ENCODE measurements at regions not wholly inside any gene's neighbourhood (a gene's known extent, or its start where the extent isn't known, plus 50 kb on each side); places are given as distances from the start of the nearest gene placed in this dataset.

DNA sequence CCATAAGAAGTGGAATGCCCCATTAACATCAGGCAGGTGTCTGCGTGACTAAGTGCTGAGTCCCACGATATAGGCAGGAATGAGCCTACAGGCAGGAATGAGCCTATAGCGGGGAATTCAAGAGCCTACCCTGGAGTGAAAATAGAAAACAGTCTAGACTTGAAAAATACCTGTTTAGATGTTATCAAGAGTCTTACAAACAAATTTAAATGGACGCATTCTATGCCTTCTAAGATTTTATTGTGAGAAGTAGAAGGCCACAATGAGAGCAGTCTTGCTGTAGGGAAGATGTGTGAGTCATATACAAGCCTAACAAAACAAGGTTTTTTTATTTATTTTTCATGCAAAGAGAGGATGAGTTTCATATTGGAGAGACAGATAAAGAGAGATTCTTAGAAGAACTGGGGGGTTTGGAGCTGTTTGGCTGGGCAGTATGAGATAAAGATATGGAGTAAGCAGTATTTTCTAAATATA lies 200.8 kb upstream of the ZC3H12C start:
- peaks cover 0 to 3% of the 10 kb centered on the region in 2 experiments for H3K9me3 ChIP-seq (ENCODE audit: control insufficient read depth in 1 of 2, insufficient read depth in 1 of 2, low read length in 2 of 2)
- H3K4me3 ChIP-seq (ENCODE audit: low read length), result no peak overlapping the region
- ChIA-PET POLR2A (no interaction called here), CTCF (no interaction called here)
- Mint-ChIP-seq H3K36me3 (ENCODE audit: low read depth) (no peaks in the 10 kb centered on the region), H3K9me3 (no peaks in the 10 kb centered on the region), H3K27me3 (peaks cover 14% of the 10 kb centered on the region), H3K4me1 (ENCODE audit: low read depth) (no peaks in the 10 kb centered on the region), H3K4me3 (no peak overlapping the region), H3K27ac (no peak overlapping the region)
- no peak overlapping the region for H3K27ac ChIP-seq (ENCODE audit: low read depth in 1 of 2, low read length in 2 of 2)
- TF ChIP-seq, protein P1, sequence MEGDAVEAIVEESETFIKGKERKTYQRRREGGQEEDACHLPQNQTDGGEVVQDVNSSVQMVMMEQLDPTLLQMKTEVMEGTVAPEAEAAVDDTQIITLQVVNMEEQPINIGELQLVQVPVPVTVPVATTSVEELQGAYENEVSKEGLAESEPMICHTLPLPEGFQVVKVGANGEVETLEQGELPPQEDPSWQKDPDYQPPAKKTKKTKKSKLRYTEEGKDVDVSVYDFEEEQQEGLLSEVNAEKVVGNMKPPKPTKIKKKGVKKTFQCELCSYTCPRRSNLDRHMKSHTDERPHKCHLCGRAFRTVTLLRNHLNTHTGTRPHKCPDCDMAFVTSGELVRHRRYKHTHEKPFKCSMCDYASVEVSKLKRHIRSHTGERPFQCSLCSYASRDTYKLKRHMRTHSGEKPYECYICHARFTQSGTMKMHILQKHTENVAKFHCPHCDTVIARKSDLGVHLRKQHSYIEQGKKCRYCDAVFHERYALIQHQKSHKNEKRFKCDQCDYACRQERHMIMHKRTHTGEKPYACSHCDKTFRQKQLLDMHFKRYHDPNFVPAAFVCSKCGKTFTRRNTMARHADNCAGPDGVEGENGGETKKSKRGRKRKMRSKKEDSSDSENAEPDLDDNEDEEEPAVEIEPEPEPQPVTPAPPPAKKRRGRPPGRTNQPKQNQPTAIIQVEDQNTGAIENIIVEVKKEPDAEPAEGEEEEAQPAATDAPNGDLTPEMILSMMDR (IDR thresholded peaks at IDR 0.05), result no peak
- H3K36me3 ChIP-seq (ENCODE audit: insufficient read depth, low read length), result no peaks in the 10 kb centered on the region
- no peak for ATAC-seq (ENCODE audit: poor library complexity)
- no peaks in the 10 kb centered on the region for H3K4me1 ChIP-seq (ENCODE audit: insufficient read depth, low read length)
- H3K27me3 ChIP-seq (ENCODE audit: control insufficient read depth in 1 of 2, insufficient read depth in 2 of 2, low read length in 2 of 2), result no peaks in the 10 kb centered on the region
- DNase-seq, result no peak
- intact Hi-C loops (cut with DNase I, micrococcal nuclease), result no loop called here

DNA sequence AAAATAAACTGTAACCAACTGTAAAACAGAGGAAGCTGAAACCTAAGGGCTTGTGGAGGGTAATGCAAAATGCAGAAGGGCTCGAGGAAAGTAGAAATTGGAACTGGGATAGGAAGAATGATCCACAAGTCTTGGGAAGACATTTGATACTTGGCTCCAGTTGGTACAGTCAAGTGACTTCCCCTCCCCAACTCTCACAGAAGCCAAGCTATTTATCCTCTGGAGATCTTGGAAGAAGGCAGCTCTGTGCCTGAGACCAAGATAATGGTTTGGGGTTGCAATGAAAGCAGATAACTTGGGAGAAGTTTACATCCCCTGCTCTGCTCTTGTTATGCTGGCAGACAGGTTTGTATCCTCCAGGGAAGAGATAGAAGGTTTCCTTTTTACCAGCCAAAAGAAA lies 198.9 kb upstream of the ZC3H12C start:
- TF ChIP-seq, protein P1 (IDR thresholded peaks at IDR 0.05), result no peak
- Mint-ChIP-seq H3K27ac (no peak overlapping the region), H3K4me3 (no peak overlapping the region), H3K9me3 (peaks cover 1% of the 10 kb centered on the region), H3K36me3 (ENCODE audit: low read depth) (no peaks in the 10 kb centered on the region), H3K4me1 (ENCODE audit: low read depth) (no peaks in the 10 kb centered on the region), H3K27me3 (peaks cover 12% of the 10 kb centered on the region)
- no peak overlapping the region for H3K4me3 ChIP-seq (ENCODE audit: low read length)
- ATAC-seq (ENCODE audit: poor library complexity) (no peak), DNase-seq (no peak)
- intact Hi-C loops (cut with DNase I, micrococcal nuclease), result no loop called here
- H3K36me3 ChIP-seq (ENCODE audit: insufficient read depth, low read length), result no peaks in the 10 kb centered on the region
- no peak overlapping the region for H3K27ac ChIP-seq (ENCODE audit: low read depth in 1 of 2, low read length in 2 of 2)
- POLR2A ChIA-PET, result interaction anchor here (0.6 kb wide), 1 partner anchor 45 kb away, joined by 3 read pairs; no protein-coding TSS in a partner anchor
- H3K9me3 ChIP-seq (ENCODE audit: control insufficient read depth in 1 of 2, insufficient read depth in 1 of 2, low read length in 2 of 2), result peaks cover 0 to 3% of the 10 kb centered on the region in 2 experiments
- CTCF ChIA-PET, result no interaction called here
- no peaks in the 10 kb centered on the region for H3K27me3 ChIP-seq (ENCODE audit: control insufficient read depth in 1 of 2, insufficient read depth in 2 of 2, low read length in 2 of 2)
- no peaks in the 10 kb centered on the region for H3K4me1 ChIP-seq (ENCODE audit: insufficient read depth, low read length)

DNA sequence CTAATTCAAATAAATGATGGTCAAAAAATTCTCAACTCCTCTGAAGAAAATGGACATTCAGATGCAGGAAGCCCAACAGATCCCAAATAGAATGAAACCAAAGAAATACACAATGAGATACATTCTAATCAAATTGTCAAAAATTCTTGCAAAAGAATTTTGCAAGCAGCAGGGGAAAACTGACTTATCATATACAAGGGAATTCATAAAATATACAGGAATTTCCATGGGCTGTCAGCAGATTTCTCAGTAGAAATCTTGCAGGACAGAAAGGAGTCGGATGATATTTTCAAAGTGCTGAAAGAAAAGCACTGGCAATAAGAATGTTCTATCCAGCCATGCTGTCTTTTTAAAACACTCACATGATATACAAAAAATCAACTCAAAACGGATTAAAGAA lies 194.6 kb upstream of the ZC3H12C start:
- Mint-ChIP-seq H3K9me3 (peaks cover 2% of the 10 kb centered on the region), H3K27ac (no peak overlapping the region), H3K4me1 (ENCODE audit: low read depth) (no peaks in the 10 kb centered on the region), H3K27me3 (peaks cover 5% of the 10 kb centered on the region), H3K4me3 (no peak overlapping the region), H3K36me3 (ENCODE audit: low read depth) (no peaks in the 10 kb centered on the region)
- intact Hi-C loops (cut with DNase I, micrococcal nuclease), result no loop called here
- TF ChIP-seq, protein P1 (IDR thresholded peaks at IDR 0.05), result no peak
- DNase-seq (no peak), ATAC-seq (ENCODE audit: poor library complexity) (no peak)
- POLR2A ChIA-PET, result no interaction called here
- peaks cover 0 to 3% of the 10 kb centered on the region in 2 experiments for H3K9me3 ChIP-seq (ENCODE audit: control insufficient read depth in 1 of 2, insufficient read depth in 1 of 2, low read length in 2 of 2)
- H3K36me3 ChIP-seq (ENCODE audit: insufficient read depth, low read length), result no peaks in the 10 kb centered on the region
- no peak overlapping the region for H3K4me3 ChIP-seq (ENCODE audit: low read length)
- no peak overlapping the region for H3K27ac ChIP-seq (ENCODE audit: low read depth in 1 of 2, low read length in 2 of 2)
- CTCF ChIA-PET, result no interaction called here
- H3K27me3 ChIP-seq (ENCODE audit: control insufficient read depth in 1 of 2, insufficient read depth in 2 of 2, low read length in 2 of 2), result no peaks in the 10 kb centered on the region
- H3K4me1 ChIP-seq (ENCODE audit: insufficient read depth, low read length), result no peaks in the 10 kb centered on the region
